Chondrocyte (in vitro differentiated cells): ENCODE measurements at regions not wholly inside any gene's neighbourhood (a gene's known extent, or its start where the extent isn't known, plus 50 kb on each side); places are given as distances from the start of the nearest gene placed in this dataset.

ENCODE experiments used
- DNase-seq: peaks from one replicate; pipeline ENCODE4 v3.0.0; 2021; ENCODE audit warnings: mixed read lengths, low spot score
- H3K27ac Mint-ChIP-seq: one replicate; pipeline ENCODE4 v1.8.0; 2021; ENCODE audit warnings: mild to moderate bottlenecking, moderate library complexity, mixed read lengths; ENCODE audit not compliant: unreplicated experiment
- H3K27me3 Mint-ChIP-seq: 2 replicates; pipeline ENCODE4 v1.8.0; 2021; ENCODE audit warnings: low read depth, mixed read lengths
- H3K36me3 Mint-ChIP-seq: 2 replicates; pipeline ENCODE4 v1.8.0; 2021; ENCODE audit warnings: low read depth, mixed read lengths
- H3K4me1 Mint-ChIP-seq: 2 replicates; pipeline ENCODE4 v1.8.0; 2021; ENCODE audit warnings: low read depth, mild to moderate bottlenecking, mixed read lengths
- H3K4me3 Mint-ChIP-seq: one replicate; pipeline ENCODE4 v1.8.0; 2021; ENCODE audit warnings: mild to moderate bottlenecking, moderate library complexity, mixed read lengths; ENCODE audit not compliant: unreplicated experiment
- H3K9me3 Mint-ChIP-seq: 2 replicates; pipeline ENCODE4 v1.8.0; 2021; ENCODE audit warnings: low read depth, mixed read lengths
- CTCF ChIP-seq: fragments of 200-600 bp; sonication (generic); IDR thresholded peaks from 2 replicates; pipeline ENCODE4 v1.5.0; 2021; ENCODE audit warnings: antibody characterized with exemption, mild to moderate bottlenecking, moderate library complexity

GRCh38 chr6:50654155-50654554, 59.2 kb upstream of the TFAP2D start:
- DNase-seq: no peak
- Mint-ChIP-seq H3K4me1 (no peaks in the 10 kb centered on the region), H3K27me3 (peaks cover 3% of the 10 kb centered on the region), H3K4me3 (no peak overlapping the region), H3K9me3 (peaks cover 5% of the 10 kb centered on the region), H3K27ac (no peak overlapping the region), H3K36me3 (peaks cover 2% of the 10 kb centered on the region)
- no peak for TF ChIP-seq CTCF

- peak; percentile 84 for TF ChIP-seq CTCF
- no peak for DNase-seq
- H3K36me3 Mint-ChIP-seq: no peaks in the 10 kb centered on the region
- no peaks in the 10 kb centered on the region for H3K4me1 Mint-ChIP-seq
- H3K4me3 Mint-ChIP-seq: no peak overlapping the region
- H3K27ac Mint-ChIP-seq: no peak overlapping the region
- H3K9me3 Mint-ChIP-seq: no peaks in the 10 kb centered on the region
- H3K27me3 Mint-ChIP-seq: peaks cover 5% of the 10 kb centered on the region
These were observed 57.4 kb upstream of the TFAP2D start for GRCh38 chr6:50655848-50656453.

GRCh38 chr6:50657513-50657912, 55.8 kb upstream of the TFAP2D start:
- DNase-seq: no peak
- no peak for TF ChIP-seq CTCF
- no peaks in the 10 kb centered on the region for H3K36me3 Mint-ChIP-seq
- no peaks in the 10 kb centered on the region for H3K4me1 Mint-ChIP-seq
- no peak overlapping the region for H3K27ac Mint-ChIP-seq
- H3K9me3 Mint-ChIP-seq: no peaks in the 10 kb centered on the region
- H3K27me3 Mint-ChIP-seq: peaks cover 5% of the 10 kb centered on the region
- H3K4me3 Mint-ChIP-seq: no peak overlapping the region

- DNase-seq: no peak
- Mint-ChIP-seq H3K27ac (no peak overlapping the region), H3K36me3 (no peaks in the 10 kb centered on the region), H3K4me1 (no peaks in the 10 kb centered on the region), H3K4me3 (no peak overlapping the region), H3K9me3 (no peaks in the 10 kb centered on the region), H3K27me3 (peaks cover 4% of the 10 kb centered on the region)
- TF ChIP-seq CTCF: no peak
These were observed 54.8 kb upstream of the TFAP2D start for GRCh38 chr6:50658561-50658960.

GRCh38 chr6:50661636-50662035, 51.7 kb upstream of the TFAP2D start:
- Mint-ChIP-seq H3K4me3 (no peak overlapping the region), H3K27ac (no peak overlapping the region), H3K4me1 (no peaks in the 10 kb centered on the region), H3K27me3 (peaks cover 3% of the 10 kb centered on the region), H3K9me3 (no peaks in the 10 kb centered on the region), H3K36me3 (no peaks in the 10 kb centered on the region)
- DNase-seq: no peak
- no peak for TF ChIP-seq CTCF
